Fibroblast of pulmonary artery (primary cell): ENCODE measurements at regions not wholly inside any gene's neighbourhood (a gene's known extent, or its start where the extent isn't known, plus 50 kb on each side); places are given as distances from the start of the nearest gene placed in this dataset.

Experiments used
- DNase-seq: peaks from one replicate; pipeline ENCODE4 v3.0.0-alpha.2; 2010; ENCODE audit warnings: low read depth
- H3K4me3 ChIP-seq: replicated peaks from 2 replicates; pipeline ENCODE4 v1.5.1; 2011; ENCODE audit warnings: low read depth, mild to moderate bottlenecking, control low read depth, low read length, moderate library complexity
- CTCF ChIP-seq: IDR thresholded peaks from 2 replicates; pipeline ENCODE4 v1.5.1; 2011; ENCODE audit warnings: mild to moderate bottlenecking, control low read depth, low read length, inconsistent platforms; ENCODE audit errors: missing control alignments

- peak; percentile 75 for TF ChIP-seq CTCF
- peak; percentile 63 for DNase-seq
These were observed 232.0 kb downstream of the B3GLCT start for GRCh38 chr13:31431722-31432137.

GRCh38 chr13:31433207-31433606, 233.4 kb downstream of the B3GLCT start:
- no peak overlapping the region for H3K4me3 ChIP-seq
- no peak for DNase-seq
- no peak for TF ChIP-seq CTCF

More at GRCh38 chr13:31431722-31432137, 232.0 kb downstream of the B3GLCT start:
- H3K4me3 ChIP-seq = no peak overlapping the region

GRCh38 chr13:31433746-31434145, 234.0 kb downstream of the B3GLCT start:
- no peak overlapping the region for H3K4me3 ChIP-seq
- no peak for DNase-seq

GRCh38 chr13:31434613-31435012, 234.8 kb downstream of the B3GLCT start:
- H3K4me3 ChIP-seq = no peak overlapping the region
- no peak for TF ChIP-seq CTCF
- no peak for DNase-seq

More at GRCh38 chr13:31433746-31434145, 234.0 kb downstream of the B3GLCT start:
- no peak for TF ChIP-seq CTCF

GRCh38 chr13:31435536-31435935, 235.8 kb downstream of the B3GLCT start:
- no peak for TF ChIP-seq CTCF
- DNase-seq = no peak
- H3K4me3 ChIP-seq = no peak overlapping the region

GRCh38 chr13:31436478-31436877, 236.7 kb downstream of the B3GLCT start:
- no peak for TF ChIP-seq CTCF
- no peak overlapping the region for H3K4me3 ChIP-seq
- DNase-seq = no peak

GRCh38 chr13:31437975-31438374, 238.2 kb downstream of the B3GLCT start:
- no peak for TF ChIP-seq CTCF
- DNase-seq = no peak
- H3K4me3 ChIP-seq = no peak overlapping the region
